Parathyroid adenoma (tissue), 2 donors: ENCODE measurements at regions not wholly inside any gene's neighbourhood (a gene's known extent, or its start where the extent isn't known, plus 50 kb on each side); places are given as distances from the start of the nearest gene placed in this dataset.

Source experiments
- H2AFZ ChIP-seq: fragments of 300-600 bp; sonication (generic); one replicate; pipeline ENCODE4 v1.7.0; 2017; ENCODE audit warnings: antibody characterized with exemption, mild to moderate bottlenecking
- H3K27ac ChIP-seq: fragments of 300-600 bp; sonication (generic); one replicate; pipeline ENCODE4 v1.7.0; 2017
- H3K27me3 ChIP-seq: fragments of 300-600 bp; sonication (generic); one replicate; pipeline ENCODE4 v1.7.0; 2017; ENCODE audit warnings: low read length; ENCODE audit not compliant: control insufficient read depth, insufficient read depth
- H3K36me3 ChIP-seq: fragments of 300-600 bp; sonication (generic); one replicate; pipeline ENCODE4 v1.7.0; 2017; ENCODE audit warnings: low read length; ENCODE audit not compliant: control insufficient read depth, insufficient read depth
- H3K4me1 ChIP-seq: fragments of 300-600 bp; sonication (generic); one replicate; pipeline ENCODE4 v1.7.0; 2017; ENCODE audit warnings: control low read depth
- H3K4me2 ChIP-seq: fragments of 300-600 bp; sonication (generic); one replicate; pipeline ENCODE4 v1.7.0; 2017; ENCODE audit warnings: low read length
- H3K4me3 ChIP-seq: fragments of 300-600 bp; sonication (generic); one replicate; pipeline ENCODE4 v1.7.0; 2017; ENCODE audit warnings: low read depth, low read length
- H3K79me2 ChIP-seq: fragments of 300-600 bp; sonication (generic); one replicate; pipeline ENCODE4 v1.7.0; 2017; ENCODE audit warnings: control low read depth
- H3K9ac ChIP-seq: fragments of 300-600 bp; sonication (generic); one replicate; pipeline ENCODE4 v1.7.0; 2017; ENCODE audit warnings: mild to moderate bottlenecking
- H3K9me3 ChIP-seq: fragments of 300-600 bp; sonication (generic); one replicate; pipeline ENCODE4 v1.7.0; 2017; ENCODE audit warnings: low read length; ENCODE audit not compliant: control insufficient read depth
- CTCF ChIP-seq: fragments of 300-600 bp; sonication (generic); IDR thresholded peaks from one replicate; pipeline ENCODE4 v1.7.0; 2017; ENCODE audit warnings: antibody characterized with exemption, mild to moderate bottlenecking
- donor health status: primary hyperparathyroidism.

GRCh38 chr9:30012622-30013021 lies 2371.8 kb upstream of the ACO1 start:
- H2AFZ ChIP-seq = no peak overlapping the region
- H3K79me2 ChIP-seq = no peaks in the 10 kb centered on the region
- H3K27ac ChIP-seq = no peak overlapping the region
- no peak overlapping the region for H3K4me2 ChIP-seq
- no peaks in the 10 kb centered on the region for H3K4me1 ChIP-seq
- no peak overlapping the region for H3K9ac ChIP-seq
- no peak overlapping the region for H3K4me3 ChIP-seq
- no peaks in the 10 kb centered on the region for H3K9me3 ChIP-seq
- TF ChIP-seq CTCF = no peak
- H3K36me3 ChIP-seq = no peaks in the 10 kb centered on the region
- no peaks in the 10 kb centered on the region for H3K27me3 ChIP-seq

GRCh38 chr9:30015073-30015472 lies 2369.4 kb upstream of the ACO1 start:
- Histone ChIP-seq H2AFZ (no peak overlapping the region), H3K9ac (no peak overlapping the region), H3K4me1 (no peaks in the 10 kb centered on the region), H3K27ac (no peak overlapping the region), H3K27me3 (no peaks in the 10 kb centered on the region), H3K4me3 (no peak overlapping the region), H3K36me3 (no peaks in the 10 kb centered on the region), H3K4me2 (no peak overlapping the region), H3K79me2 (no peaks in the 10 kb centered on the region), H3K9me3 (no peaks in the 10 kb centered on the region)
- no peak for TF ChIP-seq CTCF

- Histone ChIP-seq H3K27ac (no peak overlapping the region), H3K36me3 (no peaks in the 10 kb centered on the region), H3K9ac (no peak overlapping the region), H3K27me3 (no peaks in the 10 kb centered on the region), H3K4me3 (no peak overlapping the region), H3K79me2 (no peaks in the 10 kb centered on the region), H3K9me3 (no peaks in the 10 kb centered on the region), H2AFZ (no peak overlapping the region), H3K4me1 (no peaks in the 10 kb centered on the region), H3K4me2 (no peak overlapping the region)
- TF ChIP-seq CTCF = no peak
Observed at GRCh38 chr9:30020161-30020560, 2364.3 kb upstream of the ACO1 start.

- H3K4me2 ChIP-seq = no peak overlapping the region
- no peak overlapping the region for H2AFZ ChIP-seq
- TF ChIP-seq CTCF = no peak
- H3K79me2 ChIP-seq = no peaks in the 10 kb centered on the region
- H3K9me3 ChIP-seq = no peaks in the 10 kb centered on the region
- no peak overlapping the region for H3K4me3 ChIP-seq
- H3K27me3 ChIP-seq = no peaks in the 10 kb centered on the region
- H3K27ac ChIP-seq = no peak overlapping the region
- no peak overlapping the region for H3K9ac ChIP-seq
- no peaks in the 10 kb centered on the region for H3K4me1 ChIP-seq
- H3K36me3 ChIP-seq = no peaks in the 10 kb centered on the region
Observed at GRCh38 chr9:30035761-30036160, 2348.7 kb upstream of the ACO1 start.

DNA sequence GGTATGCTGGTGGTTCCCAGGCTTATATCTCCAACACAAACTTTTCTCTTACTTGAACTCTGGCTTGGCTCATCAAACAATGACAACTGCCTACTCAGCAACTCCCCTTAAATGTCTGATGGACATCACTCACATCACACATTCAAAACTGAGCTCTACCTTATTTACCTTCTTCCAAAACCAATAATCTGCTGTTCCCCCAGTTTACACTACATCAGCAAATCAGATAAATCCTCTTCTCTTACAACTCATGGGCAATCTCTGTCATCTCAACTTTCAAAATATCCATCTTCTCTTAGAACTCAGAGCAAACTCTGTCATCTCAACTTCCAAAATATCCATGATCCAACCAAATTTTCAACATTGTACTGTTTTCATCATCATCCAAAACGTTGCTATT lies 2347.9 kb upstream of the ACO1 start:
- H3K36me3 ChIP-seq = no peaks in the 10 kb centered on the region
- no peaks in the 10 kb centered on the region for H3K79me2 ChIP-seq
- H3K27me3 ChIP-seq = no peaks in the 10 kb centered on the region
- no peak overlapping the region for H2AFZ ChIP-seq
- H3K4me2 ChIP-seq = no peak overlapping the region
- no peak for TF ChIP-seq CTCF
- no peaks in the 10 kb centered on the region for H3K9me3 ChIP-seq
- H3K4me1 ChIP-seq = no peaks in the 10 kb centered on the region
- no peak overlapping the region for H3K9ac ChIP-seq
- no peak overlapping the region for H3K27ac ChIP-seq
- H3K4me3 ChIP-seq = no peak overlapping the region
